ENCODE measurements at regions not wholly inside any gene's neighbourhood (a gene's known extent, or its start where the extent isn't known, plus 50 kb on each side); places are given as distances from the start of the nearest gene placed in this dataset.

- TF ChIP-seq, protein P1, sequence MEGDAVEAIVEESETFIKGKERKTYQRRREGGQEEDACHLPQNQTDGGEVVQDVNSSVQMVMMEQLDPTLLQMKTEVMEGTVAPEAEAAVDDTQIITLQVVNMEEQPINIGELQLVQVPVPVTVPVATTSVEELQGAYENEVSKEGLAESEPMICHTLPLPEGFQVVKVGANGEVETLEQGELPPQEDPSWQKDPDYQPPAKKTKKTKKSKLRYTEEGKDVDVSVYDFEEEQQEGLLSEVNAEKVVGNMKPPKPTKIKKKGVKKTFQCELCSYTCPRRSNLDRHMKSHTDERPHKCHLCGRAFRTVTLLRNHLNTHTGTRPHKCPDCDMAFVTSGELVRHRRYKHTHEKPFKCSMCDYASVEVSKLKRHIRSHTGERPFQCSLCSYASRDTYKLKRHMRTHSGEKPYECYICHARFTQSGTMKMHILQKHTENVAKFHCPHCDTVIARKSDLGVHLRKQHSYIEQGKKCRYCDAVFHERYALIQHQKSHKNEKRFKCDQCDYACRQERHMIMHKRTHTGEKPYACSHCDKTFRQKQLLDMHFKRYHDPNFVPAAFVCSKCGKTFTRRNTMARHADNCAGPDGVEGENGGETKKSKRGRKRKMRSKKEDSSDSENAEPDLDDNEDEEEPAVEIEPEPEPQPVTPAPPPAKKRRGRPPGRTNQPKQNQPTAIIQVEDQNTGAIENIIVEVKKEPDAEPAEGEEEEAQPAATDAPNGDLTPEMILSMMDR (IDR thresholded peaks at IDR 0.05; ENCODE audit: control extremely low read depth in 1 of 3, insufficient read depth in 1 of 3, low read depth in 1 of 3, low read length in 3 of 3): no peak
- no peak for TF ChIP-seq NRF1 (IDR thresholded peaks at IDR 0.05; ENCODE audit: low read depth, low read length)
- TF ChIP-seq TAF1 (IDR thresholded peaks at IDR 0.05; ENCODE audit: low read depth, low read length): no peak
- TF ChIP-seq EZH2 (IDR thresholded peaks at IDR 0.05; ENCODE audit: low read depth, low read length, severe bottlenecking): no peak
Observed at GRCh38 chr2:44077942-44078511, 82.2 kb upstream of the LRPPRC start.
